Ovary (tissue), 7 donors: ENCODE measurements at regions not wholly inside any gene's neighbourhood (a gene's known extent, or its start where the extent isn't known, plus 50 kb on each side); places are given as distances from the start of the nearest gene placed in this dataset.

Experiments
- DNase-seq, 5 donors: peaks; one replicate each; pipeline ENCODE4 v3.0.0-alpha.2; 2019 to 2020
- H3K27ac ChIP-seq, 2 donors: fragments of 200-600 bp; one replicate each; pipeline versions ENCODE4 v1.5.1 to v1.8.0; 2019 to 2022
- H3K27me3 ChIP-seq: fragments of 200-600 bp; one replicate; pipeline ENCODE4 v1.8.0; 2022
- H3K36me3 ChIP-seq: fragments of 200-600 bp; sonication (generic); one replicate; pipeline ENCODE4 v1.5.1; 2019
- H3K4me1 ChIP-seq: one replicate; pipeline ENCODE4 v1.8.1; 2013; ENCODE audit warnings: mild to moderate bottlenecking, moderate library complexity; ENCODE audit not compliant: insufficient read depth
- H3K4me3 ChIP-seq: fragments of 200-600 bp; sonication (generic); one replicate; pipeline ENCODE4 v1.5.1; 2017
- H3K9me3 ChIP-seq, 2 donors: fragments of 200-600 bp in 1 of 2; sonication (generic) in 1 of 2; one replicate each; pipeline versions ENCODE4 v1.5.1 to v1.8.1; 2013 to 2019; ENCODE audit warnings: mild to moderate bottlenecking in 1 of 2, moderate library complexity in 1 of 2
- EP300 ChIP-seq: sonication (generic); formaldehyde crosslinking; IDR thresholded peaks from one replicate; pipeline ENCODE4 v1.6.1; 2017; ENCODE audit warnings: antibody characterized with exemption
- POLR2A ChIP-seq: fragments of 450-650 bp; IDR thresholded peaks from one replicate; pipeline ENCODE4 v1.6.1; 2017; ENCODE audit warnings: antibody characterized with exemption, mild to moderate bottlenecking, moderate library complexity
- WGBS, 3 donors: extraction: QIAGEN DNeasy Blood & Tissue Kit in 1 of 3; methylation state at CpG; one replicate each; pipeline versions ENCODE4 v1.1.5 to v1.1.7; 2013 to 2017; 5-methylcytosine and 5-hydroxymethylcytosine counted together
- intact Hi-C, 4 donors: fragments of 100-400 bp; cut with DNase I; formaldehyde crosslinking; loops; one replicate each; pipeline versions ENCODE4 v1.11.0 to v1.15.1; 2022 to 2023
- TF ChIP-seq, protein P1 (sequence below), 3 donors: fragments of 450-650 bp in 2 of 3; fragments of 200-600 bp in 1 of 3; IDR thresholded peaks; one replicate each; pipeline versions ENCODE4 v1.5.1 to v1.8.0; 2016 to 2022; ENCODE audit warnings: antibody characterized with exemption in 3 of 3, mild to moderate bottlenecking in 1 of 3
- donor health status: DM: no; HTN: no; CAD: no; lungs with moderate emphysema.
- donor health status: DM: no; HTN: no; CAD: no.
- donor health status: Bipolar disorder and iron deficiency.
- donor health status: DM: no; HTN: no; CAD: no.
- donor health status: DM: yes; HTN: yes; CAD: no.

DNA sequence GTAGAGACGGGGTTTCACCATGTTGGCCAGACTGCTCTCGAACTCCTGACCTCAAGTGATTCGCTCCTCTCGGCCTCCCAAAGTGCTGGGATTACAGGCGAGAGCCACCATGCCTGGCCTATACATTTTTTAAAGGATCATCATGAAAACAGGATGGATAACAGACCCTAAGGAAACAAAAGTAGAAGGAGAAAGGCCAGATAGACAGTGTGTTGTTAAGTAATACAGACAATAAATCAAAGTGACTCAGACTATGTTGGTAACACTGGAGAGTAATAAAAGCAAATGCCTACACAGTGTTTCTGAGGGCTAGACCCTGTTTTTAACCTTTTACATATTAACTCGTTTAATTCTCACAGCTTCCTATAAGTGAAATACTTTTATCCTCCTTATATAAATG is 133.8 kb upstream of the MCTP2 start:
- H3K4me1 ChIP-seq = no peaks in the 10 kb centered on the region
- H3K4me3 ChIP-seq = no peak overlapping the region
- H3K9me3 ChIP-seq = no peaks in the 10 kb centered on the region
- DNase-seq = no peak
- intact Hi-C loops = no loop called here
- 82 to 92% (median 89%) methylated on average over 6 of the region's 6 CpGs for WGBS, 3 donors
- TF ChIP-seq POLR2A (no peak), EP300 (no peak)
- TF ChIP-seq, protein P1, sequence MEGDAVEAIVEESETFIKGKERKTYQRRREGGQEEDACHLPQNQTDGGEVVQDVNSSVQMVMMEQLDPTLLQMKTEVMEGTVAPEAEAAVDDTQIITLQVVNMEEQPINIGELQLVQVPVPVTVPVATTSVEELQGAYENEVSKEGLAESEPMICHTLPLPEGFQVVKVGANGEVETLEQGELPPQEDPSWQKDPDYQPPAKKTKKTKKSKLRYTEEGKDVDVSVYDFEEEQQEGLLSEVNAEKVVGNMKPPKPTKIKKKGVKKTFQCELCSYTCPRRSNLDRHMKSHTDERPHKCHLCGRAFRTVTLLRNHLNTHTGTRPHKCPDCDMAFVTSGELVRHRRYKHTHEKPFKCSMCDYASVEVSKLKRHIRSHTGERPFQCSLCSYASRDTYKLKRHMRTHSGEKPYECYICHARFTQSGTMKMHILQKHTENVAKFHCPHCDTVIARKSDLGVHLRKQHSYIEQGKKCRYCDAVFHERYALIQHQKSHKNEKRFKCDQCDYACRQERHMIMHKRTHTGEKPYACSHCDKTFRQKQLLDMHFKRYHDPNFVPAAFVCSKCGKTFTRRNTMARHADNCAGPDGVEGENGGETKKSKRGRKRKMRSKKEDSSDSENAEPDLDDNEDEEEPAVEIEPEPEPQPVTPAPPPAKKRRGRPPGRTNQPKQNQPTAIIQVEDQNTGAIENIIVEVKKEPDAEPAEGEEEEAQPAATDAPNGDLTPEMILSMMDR (IDR thresholded peaks at IDR 0.05) = no peak
- H3K36me3 ChIP-seq = no peaks in the 10 kb centered on the region
- no peak overlapping the region for H3K27ac ChIP-seq
- H3K27me3 ChIP-seq = no peaks in the 10 kb centered on the region

DNA sequence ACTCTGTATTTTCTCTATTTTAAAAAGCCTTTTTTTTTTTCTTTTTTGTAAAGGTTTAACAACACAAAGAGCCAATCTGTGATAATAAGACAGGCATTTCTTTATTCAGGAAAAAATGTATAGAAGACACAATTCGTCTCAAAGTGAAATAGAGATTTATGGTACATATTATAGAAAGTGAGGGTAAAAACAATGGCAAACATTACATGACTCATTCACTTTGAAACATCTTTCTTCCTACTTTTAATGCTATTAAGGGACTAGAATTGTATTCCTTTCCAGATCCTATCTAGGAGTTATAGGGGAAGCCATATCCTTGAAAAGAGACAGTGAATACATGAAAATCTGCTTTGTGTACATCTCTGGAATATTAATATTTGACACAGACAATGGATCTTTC is 137.1 kb upstream of the MCTP2 start:
- H3K27me3 ChIP-seq = no peaks in the 10 kb centered on the region
- no peaks in the 10 kb centered on the region for H3K9me3 ChIP-seq
- intact Hi-C loops = no loop called here
- WGBS, 3 donors = 68 to 80% (median 73%) methylated on average over 1 of the region's 1 CpG
- no peaks in the 10 kb centered on the region for H3K36me3 ChIP-seq
- DNase-seq = no peak
- no peak overlapping the region for H3K27ac ChIP-seq
- H3K4me1 ChIP-seq = no peaks in the 10 kb centered on the region
- H3K4me3 ChIP-seq = no peak overlapping the region
- TF ChIP-seq EP300 = no peak

DNA sequence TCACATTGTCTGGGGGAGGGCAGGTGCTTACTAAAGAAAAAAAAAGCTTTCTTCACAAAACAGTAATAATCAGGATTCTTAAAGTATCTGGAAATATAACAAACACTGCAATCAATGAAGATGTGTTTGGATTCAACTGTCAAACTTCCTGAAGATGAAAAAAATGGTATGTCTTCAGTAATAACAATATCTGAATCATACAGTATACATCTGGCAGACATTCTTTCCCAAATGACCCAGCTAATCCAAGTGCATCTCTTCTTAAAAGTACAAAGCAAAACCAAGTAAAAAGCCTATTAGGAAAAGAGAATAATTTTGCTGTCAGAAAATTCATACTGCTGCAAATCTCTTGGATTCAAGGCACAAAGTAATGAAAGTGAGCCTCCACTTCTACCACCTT is 145.0 kb upstream of the MCTP2 start:
- H3K4me1 ChIP-seq = no peaks in the 10 kb centered on the region
- no peak overlapping the region for H3K27ac ChIP-seq
- no peaks in the 10 kb centered on the region for H3K36me3 ChIP-seq
- TF ChIP-seq EP300 (no peak), POLR2A (no peak)
- TF ChIP-seq, protein P1 (IDR thresholded peaks at IDR 0.05) = no peak
- DNase-seq = no peak
- H3K9me3 ChIP-seq = no peaks in the 10 kb centered on the region
- H3K4me3 ChIP-seq = no peak overlapping the region
- intact Hi-C loops = no loop called here
- no peaks in the 10 kb centered on the region for H3K27me3 ChIP-seq

DNA sequence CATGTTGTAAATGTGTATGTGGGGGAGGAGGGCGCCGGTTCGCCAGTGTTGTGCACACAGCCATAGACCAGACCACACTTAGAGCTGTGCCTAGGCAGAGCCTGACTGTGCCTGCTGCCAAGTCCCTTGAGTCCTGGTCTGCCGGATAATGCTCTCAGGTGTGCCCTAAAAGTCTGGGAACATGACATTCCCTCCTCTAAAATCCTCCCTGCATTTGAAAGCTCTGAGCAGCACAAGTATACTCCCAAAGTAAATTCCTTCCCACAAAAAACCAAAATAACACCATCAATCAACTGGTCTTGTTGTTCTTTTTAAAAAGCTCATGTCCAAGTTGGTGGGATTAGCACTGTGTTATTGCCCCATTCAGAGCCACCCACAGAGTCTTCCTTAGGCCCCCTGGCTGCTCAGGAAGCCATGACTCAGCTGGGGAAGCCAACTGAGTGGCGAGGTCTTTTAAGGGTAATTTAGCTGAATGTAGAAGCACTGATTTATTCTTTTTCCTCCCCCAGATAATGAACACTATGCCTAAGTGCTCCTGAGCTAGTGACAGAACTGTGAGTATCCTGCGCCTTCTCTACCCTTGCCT is 147.8 kb upstream of the MCTP2 start:
- H3K27me3 ChIP-seq = no peaks in the 10 kb centered on the region
- H3K4me1 ChIP-seq = no peaks in the 10 kb centered on the region
- H3K36me3 ChIP-seq = no peaks in the 10 kb centered on the region
- 45 to 55% (median 46%) methylated on average over 6 of the region's 6 CpGs for WGBS, 3 donors
- TF ChIP-seq POLR2A = no peak
- H3K9me3 ChIP-seq = no peaks in the 10 kb centered on the region
- DNase-seq = no peak
- no peak overlapping the region for H3K27ac ChIP-seq
- intact Hi-C loops = no loop called here
- H3K4me3 ChIP-seq = no peak overlapping the region

DNA sequence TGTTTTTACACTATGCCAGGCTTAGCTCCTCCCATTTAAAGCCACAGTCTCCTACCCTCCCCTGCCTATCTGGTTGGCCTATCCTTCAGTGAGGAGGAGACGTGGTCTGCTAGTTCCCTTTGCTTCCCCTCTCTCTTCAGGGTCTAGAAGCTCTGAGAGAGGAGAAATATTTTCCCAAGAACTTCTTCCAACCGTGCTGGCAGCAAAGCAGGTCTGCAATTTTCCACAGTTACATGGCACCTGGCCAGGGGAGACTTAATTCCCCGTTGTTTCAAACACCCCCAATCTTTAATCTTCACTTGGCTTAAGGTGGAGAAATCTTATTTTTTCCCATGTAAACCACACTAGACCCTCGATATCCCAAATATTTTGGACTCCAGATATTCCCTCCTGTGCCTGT is 149.5 kb upstream of the MCTP2 start:
- H3K4me3 ChIP-seq = no peak overlapping the region
- no peaks in the 10 kb centered on the region for H3K27me3 ChIP-seq
- intact Hi-C loops = no loop called here
- H3K9me3 ChIP-seq = no peaks in the 10 kb centered on the region
- 26 to 38% (median 30%) methylated on average over 4 of the region's 4 CpGs for WGBS, 3 donors
- no peaks in the 10 kb centered on the region for H3K4me1 ChIP-seq
- TF ChIP-seq, protein P1 (IDR thresholded peaks at IDR 0.05) = no peak
- TF ChIP-seq EP300 = no peak
- no peak for TF ChIP-seq POLR2A
- no peaks in the 10 kb centered on the region for H3K36me3 ChIP-seq
- DNase-seq = no peak
- no peak overlapping the region for H3K27ac ChIP-seq
